Neural cell (in vitro differentiated cells): ENCODE measurements at regions not wholly inside any gene's neighbourhood (a gene's known extent, or its start where the extent isn't known, plus 50 kb on each side); places are given as distances from the start of the nearest gene placed in this dataset.
"Not testable (repeated sequence)": the region's sequence is repeated elsewhere in the genome, so short reads cannot be mapped to it uniquely, and the experiment has no call there.

Source experiments
- H2AFZ ChIP-seq: fragments of 200-600, 300-800 bp; sonication (generic), shearing (Covaris generic); 2 replicates; pipeline ENCODE4 v1.6.0; 2014; ENCODE audit warnings: low read depth, mild to moderate bottlenecking, antibody characterized with exemption, low read length, moderate library complexity
- H3F3A ChIP-seq: fragments of 200-600 bp; shearing (Covaris generic); 2 replicates; pipeline ENCODE4 v1.6.1; 2016; ENCODE audit warnings: mild to moderate bottlenecking, moderate library complexity, mixed read lengths, antibody characterized with exemption, low read length; ENCODE audit not compliant: insufficient read depth, poor library complexity, severe bottlenecking
- H3K27ac ChIP-seq: fragments of 200-600, 300-800 bp; sonication (generic), shearing (Covaris generic); 2 replicates; pipeline ENCODE4 v1.5.1; 2014; ENCODE audit warnings: mild to moderate bottlenecking, low read length, moderate library complexity
- H3K27me3 ChIP-seq: fragments of 300-800, 200-600 bp; sonication (generic), shearing (Covaris generic); 2 replicates; pipeline ENCODE4 v1.6.0; 2014; ENCODE audit warnings: mild to moderate bottlenecking, low read depth, low read length, moderate library complexity; ENCODE audit not compliant: insufficient read depth
- H3K36me3 ChIP-seq: fragments of 300-800, 200-600 bp; sonication (generic), shearing (Covaris generic); 2 replicates; pipeline ENCODE4 v1.5.1; 2014; ENCODE audit warnings: mild to moderate bottlenecking, antibody characterized with exemption, low read length, moderate library complexity; ENCODE audit not compliant: insufficient read depth
- H3K4me2 ChIP-seq: fragments of 300-800, 200-600 bp; sonication (generic), shearing (Covaris generic); 2 replicates; pipeline ENCODE4 v1.6.0; 2014; ENCODE audit warnings: mild to moderate bottlenecking, low read length
- H3K4me3 ChIP-seq: fragments of 300-800, 200-600 bp; sonication (generic), shearing (Covaris generic); 2 replicates; pipeline ENCODE4 v1.5.1; 2014; ENCODE audit warnings: mild to moderate bottlenecking, low read length, moderate library complexity
- H3K79me2 ChIP-seq: fragments of 200-600 bp; shearing (Covaris generic); replicated peaks from 2 replicates; pipeline ENCODE4 v1.6.0; 2014; ENCODE audit warnings: mild to moderate bottlenecking, low read length, moderate library complexity; ENCODE audit not compliant: insufficient read depth
- H3K9ac ChIP-seq: fragments of 300-800, 200-600 bp; sonication (generic), shearing (Covaris generic); 2 replicates; pipeline ENCODE4 v1.6.1; 2016; ENCODE audit warnings: mild to moderate bottlenecking, low read length, mixed read lengths
- H3K9me2 ChIP-seq: fragments of 200-600 bp; shearing (Covaris generic); 2 replicates; pipeline ENCODE4 v1.6.1; 2016; ENCODE audit warnings: mild to moderate bottlenecking, low read length, mixed read lengths; ENCODE audit not compliant: insufficient read depth
- H3K9me3 ChIP-seq: fragments of 200-600, 300-800 bp; sonication (generic), shearing (Covaris generic); 2 replicates; pipeline ENCODE4 v1.6.1; 2016; ENCODE audit warnings: mild to moderate bottlenecking, mixed run types, low read length, moderate library complexity, mixed read lengths
- H4K20me1 ChIP-seq: fragments of 200-600 bp; shearing (Covaris generic); 2 replicates; pipeline ENCODE4 v1.6.1; 2016; ENCODE audit warnings: mild to moderate bottlenecking, mixed run types; ENCODE audit not compliant: insufficient read depth

DNA sequence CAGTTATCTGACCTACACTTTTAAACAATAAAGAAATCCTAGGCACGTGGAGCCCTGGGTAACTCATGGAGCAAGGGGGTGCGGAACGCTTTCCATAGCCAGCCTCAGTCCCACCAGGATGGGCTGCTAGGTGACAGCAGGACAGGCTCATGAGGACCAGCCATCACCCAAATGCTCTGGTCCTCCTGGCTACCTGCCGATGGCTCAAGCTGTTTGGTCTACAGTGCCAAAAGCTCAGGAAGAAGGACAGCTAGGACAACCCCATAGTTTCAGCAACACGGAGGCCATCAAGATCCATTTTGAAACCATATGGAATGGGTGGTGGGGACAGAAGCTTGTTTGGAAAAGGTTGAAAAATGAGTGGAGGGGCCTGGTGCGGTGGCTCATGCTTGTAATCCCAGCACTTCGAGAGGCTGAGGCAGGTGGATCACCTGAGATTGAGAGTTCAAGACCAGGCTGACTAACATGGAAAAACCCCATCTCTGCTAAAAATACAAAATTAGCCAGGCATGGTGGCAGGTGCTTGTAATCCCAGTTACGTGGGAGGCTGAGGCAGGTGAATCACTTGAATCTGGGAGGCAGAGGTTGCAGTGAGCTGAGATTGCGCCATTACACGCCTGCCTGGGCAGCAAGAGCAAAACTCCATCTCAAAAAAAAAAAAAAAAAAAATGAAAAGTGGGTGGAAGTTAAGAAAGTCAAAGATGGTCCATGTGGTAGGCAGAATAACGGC lies 93.7 kb upstream of the ALDH3B2 start:
- not testable (repeated sequence) for H3K9me3 ChIP-seq, H3F3A ChIP-seq, H3K9me2 ChIP-seq, H3K79me2 ChIP-seq, H4K20me1 ChIP-seq, H2AFZ ChIP-seq, H3K9ac ChIP-seq, H3K36me3 ChIP-seq, H3K27me3 ChIP-seq, H3K4me3 ChIP-seq, H3K4me2 ChIP-seq, H3K27ac ChIP-seq

DNA sequence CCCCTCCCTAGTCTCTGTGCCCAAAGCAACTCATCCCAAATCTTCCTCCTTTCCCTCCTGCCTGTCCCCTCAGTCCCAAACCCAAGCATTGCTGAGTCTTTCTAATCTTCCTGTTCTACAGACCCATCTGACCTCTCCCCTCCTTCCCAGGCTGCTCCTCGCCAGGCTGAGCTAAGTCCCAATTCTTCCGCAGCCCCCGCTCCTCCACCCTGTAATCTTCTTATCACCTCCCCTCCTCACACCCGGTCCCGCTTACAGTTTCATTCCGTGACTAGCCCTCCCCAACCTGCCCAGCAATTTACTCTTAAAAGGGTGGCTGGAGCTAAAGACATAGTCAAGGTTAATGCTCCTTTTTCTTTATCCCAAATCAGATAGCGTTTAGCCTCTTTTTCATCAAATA lies 86.8 kb upstream of the ALDH3B2 start:
- not testable (repeated sequence) for H3K36me3 ChIP-seq, H2AFZ ChIP-seq, H3K9me3 ChIP-seq, H3K79me2 ChIP-seq, H3F3A ChIP-seq, H3K9ac ChIP-seq, H3K4me2 ChIP-seq, H3K27me3 ChIP-seq, H3K27ac ChIP-seq, H4K20me1 ChIP-seq, H3K4me3 ChIP-seq, H3K9me2 ChIP-seq

GRCh38 chr11:67759321-67759720 lies 84.9 kb upstream of the ALDH3B2 start:
- not testable (repeated sequence) for H3K9me3 ChIP-seq, H3K9me2 ChIP-seq, H3K27me3 ChIP-seq, H2AFZ ChIP-seq, H3K4me3 ChIP-seq, H3K79me2 ChIP-seq, H3K27ac ChIP-seq, H3K4me2 ChIP-seq, H3K36me3 ChIP-seq, H3K9ac ChIP-seq, H4K20me1 ChIP-seq, H3F3A ChIP-seq

DNA sequence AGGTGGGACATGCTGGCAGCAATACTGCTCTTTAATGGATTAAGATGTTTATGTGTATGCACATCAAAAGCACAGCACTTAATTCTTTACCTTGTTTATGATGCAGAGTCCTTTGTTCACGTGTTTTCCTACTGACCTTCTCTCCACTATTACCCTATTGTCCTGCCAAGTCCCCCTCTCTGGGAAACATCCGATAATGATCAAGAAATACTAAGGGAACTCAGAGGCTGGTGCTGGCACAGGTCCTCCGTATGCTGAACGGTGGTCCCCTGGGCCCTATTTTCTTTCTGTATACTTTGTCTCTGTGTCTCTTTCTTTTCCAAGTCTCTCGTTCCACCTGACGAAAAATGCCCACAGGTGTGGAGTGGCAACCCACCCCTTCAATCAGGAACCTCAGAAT lies 84.0 kb upstream of the ALDH3B2 start:
- H3F3A ChIP-seq, H3K4me2 ChIP-seq, H3K36me3 ChIP-seq, H2AFZ ChIP-seq, H3K9me2 ChIP-seq, H3K79me2 ChIP-seq, H3K27ac ChIP-seq, H3K9me3 ChIP-seq, H3K4me3 ChIP-seq, H4K20me1 ChIP-seq, H3K9ac ChIP-seq, H3K27me3 ChIP-seq: not testable (repeated sequence)

- not testable (repeated sequence) for H3K27me3 ChIP-seq, H2AFZ ChIP-seq, H3K4me3 ChIP-seq, H3K9me3 ChIP-seq, H3K9me2 ChIP-seq, H3F3A ChIP-seq, H3K27ac ChIP-seq, H3K9ac ChIP-seq, H4K20me1 ChIP-seq, H3K4me2 ChIP-seq, H3K79me2 ChIP-seq, H3K36me3 ChIP-seq
Measured at GRCh38 chr11:67758009-67758408, 83.6 kb upstream of the ALDH3B2 start.

- not testable (repeated sequence) for H3K27ac ChIP-seq, H3K4me3 ChIP-seq, H3K27me3 ChIP-seq, H2AFZ ChIP-seq, H3F3A ChIP-seq, H3K36me3 ChIP-seq, H4K20me1 ChIP-seq, H3K4me2 ChIP-seq, H3K9me2 ChIP-seq, H3K9ac ChIP-seq, H3K79me2 ChIP-seq, H3K9me3 ChIP-seq
Measured at GRCh38 chr11:67753820-67754219, 79.4 kb upstream of the ALDH3B2 start.
